Chondrocyte (in vitro differentiated cells): ENCODE measurements at regions not wholly inside any gene's neighbourhood (a gene's known extent, or its start where the extent isn't known, plus 50 kb on each side); places are given as distances from the start of the nearest gene placed in this dataset.

Source experiments
- DNase-seq: peaks from one replicate; pipeline ENCODE4 v3.0.0; 2021; ENCODE audit warnings: mixed read lengths, low spot score
- H3K27ac Mint-ChIP-seq: one replicate; pipeline ENCODE4 v1.8.0; 2021; ENCODE audit warnings: mild to moderate bottlenecking, moderate library complexity, mixed read lengths; ENCODE audit not compliant: unreplicated experiment
- H3K27me3 Mint-ChIP-seq: 2 replicates; pipeline ENCODE4 v1.8.0; 2021; ENCODE audit warnings: low read depth, mixed read lengths
- H3K36me3 Mint-ChIP-seq: 2 replicates; pipeline ENCODE4 v1.8.0; 2021; ENCODE audit warnings: low read depth, mixed read lengths
- H3K4me1 Mint-ChIP-seq: 2 replicates; pipeline ENCODE4 v1.8.0; 2021; ENCODE audit warnings: low read depth, mild to moderate bottlenecking, mixed read lengths
- H3K4me3 Mint-ChIP-seq: one replicate; pipeline ENCODE4 v1.8.0; 2021; ENCODE audit warnings: mild to moderate bottlenecking, moderate library complexity, mixed read lengths; ENCODE audit not compliant: unreplicated experiment
- H3K9me3 Mint-ChIP-seq: 2 replicates; pipeline ENCODE4 v1.8.0; 2021; ENCODE audit warnings: low read depth, mixed read lengths
- CTCF ChIP-seq: fragments of 200-600 bp; sonication (generic); IDR thresholded peaks from 2 replicates; pipeline ENCODE4 v1.5.0; 2021; ENCODE audit warnings: antibody characterized with exemption, mild to moderate bottlenecking, moderate library complexity

GRCh38 chrX:107574711-107575110 is 53.6 kb upstream of the PRPS1 start:
- Mint-ChIP-seq H3K27ac (no peak overlapping the region), H3K4me1 (peaks cover 21% of the 10 kb centered on the region), H3K4me3 (no peak overlapping the region), H3K9me3 (peaks cover 25% of the 10 kb centered on the region), H3K27me3 (no peaks in the 10 kb centered on the region), H3K36me3 (no peaks in the 10 kb centered on the region)
- no peak for DNase-seq
- TF ChIP-seq CTCF: no peak

GRCh38 chrX:107576392-107576791 is 51.9 kb upstream of the PRPS1 start:
- H3K36me3 Mint-ChIP-seq: no peaks in the 10 kb centered on the region
- no peak overlapping the region for H3K27ac Mint-ChIP-seq
- no peak for DNase-seq
- H3K9me3 Mint-ChIP-seq: peaks cover 25% of the 10 kb centered on the region
- H3K27me3 Mint-ChIP-seq: no peaks in the 10 kb centered on the region
- TF ChIP-seq CTCF: no peak
- H3K4me1 Mint-ChIP-seq: peaks cover 13% of the 10 kb centered on the region
- H3K4me3 Mint-ChIP-seq: no peak overlapping the region

GRCh38 chrX:107576841-107577240 is 51.5 kb upstream of the PRPS1 start:
- Mint-ChIP-seq H3K4me1 (peaks cover 11% of the 10 kb centered on the region), H3K9me3 (peaks cover 26% of the 10 kb centered on the region), H3K36me3 (no peaks in the 10 kb centered on the region), H3K27ac (no peak overlapping the region), H3K27me3 (no peaks in the 10 kb centered on the region), H3K4me3 (no peak overlapping the region)
- DNase-seq: no peak
- no peak for TF ChIP-seq CTCF

DNA sequence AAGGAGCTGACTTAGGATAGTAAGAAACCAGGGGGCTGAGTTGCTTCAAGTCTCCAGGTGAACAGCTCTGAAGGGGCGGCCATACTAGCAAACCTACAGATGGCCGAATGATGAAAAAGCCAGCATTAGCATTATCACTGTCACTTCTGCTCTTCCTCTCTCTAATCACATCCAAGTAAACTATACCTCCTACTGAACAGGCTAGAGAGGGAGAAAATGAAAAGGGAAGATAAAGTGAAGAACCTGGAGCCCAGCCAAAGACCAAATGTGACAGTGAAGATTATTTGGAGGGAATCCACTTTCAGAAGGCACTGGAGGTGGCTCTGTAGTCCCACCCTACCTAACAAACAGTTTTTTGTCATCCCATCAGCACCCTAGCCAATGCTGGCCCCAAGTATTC is 50.4 kb upstream of the PRPS1 start:
- no peak for DNase-seq
- no peak overlapping the region for H3K27ac Mint-ChIP-seq
- H3K4me3 Mint-ChIP-seq: no peak overlapping the region
- H3K4me1 Mint-ChIP-seq: peaks cover 11% of the 10 kb centered on the region
- peaks cover 21% of the 10 kb centered on the region for H3K9me3 Mint-ChIP-seq
- H3K27me3 Mint-ChIP-seq: no peaks in the 10 kb centered on the region
- H3K36me3 Mint-ChIP-seq: no peaks in the 10 kb centered on the region
- no peak for TF ChIP-seq CTCF
